GM21390 (cell line): ENCODE measurements at regions not wholly inside any gene's neighbourhood (a gene's known extent, or its start where the extent isn't known, plus 50 kb on each side); places are given as distances from the start of the nearest gene placed in this dataset.

Experiments used
- ATAC-seq: cut with Tn5 transposase; IDR thresholded peaks from one replicate; pipeline ENCODE4 v1.9.1; 2021; ENCODE audit not compliant: unreplicated experiment

DNA sequence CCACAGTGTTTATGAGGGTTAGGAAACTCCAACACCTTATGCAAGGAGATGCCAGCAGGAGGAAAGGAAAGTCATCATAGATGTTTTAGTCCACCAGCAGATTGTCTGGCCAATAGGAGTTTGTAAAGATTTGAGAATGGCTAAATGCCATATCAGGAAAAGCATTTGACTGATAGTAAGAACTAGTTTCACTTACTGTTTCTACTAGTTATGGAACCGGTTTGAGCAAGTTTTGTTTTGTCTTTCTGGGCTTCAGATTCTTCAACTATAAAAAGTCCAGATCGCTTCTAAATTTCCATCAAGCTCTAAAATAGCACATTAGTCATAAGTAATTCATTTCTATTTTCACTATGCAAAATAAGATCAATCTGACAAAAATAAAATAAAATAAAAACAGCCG lies 254.8 kb upstream of the TMCO5A start:
- no peak for ATAC-seq

DNA sequence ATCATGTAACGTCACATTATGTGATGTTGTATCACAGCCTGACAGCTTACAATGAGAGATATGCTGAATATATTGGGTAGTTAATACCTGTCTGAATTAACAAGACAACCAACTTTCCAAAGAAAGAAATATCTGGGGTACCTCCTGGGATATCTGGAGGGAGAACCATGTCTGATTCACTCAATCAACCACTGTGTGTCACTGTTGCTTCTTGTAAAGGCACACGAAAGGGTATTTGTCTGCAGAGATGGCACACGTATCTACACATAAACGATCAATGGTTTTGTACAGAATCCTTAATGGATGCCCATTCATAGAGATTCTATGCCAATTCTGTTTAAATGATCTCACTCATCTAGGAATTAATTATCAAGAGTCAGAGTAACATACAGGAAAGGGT lies 252.1 kb upstream of the TMCO5A start:
- no peak for ATAC-seq

- no peak for ATAC-seq
Observed at GRCh38 chr15:37691911-37692310, 242.5 kb upstream of the TMCO5A start.

- no peak for ATAC-seq
Observed at GRCh38 chr15:37693926-37694325, 240.5 kb upstream of the TMCO5A start.

GRCh38 chr15:37695719-37696118 lies 238.7 kb upstream of the TMCO5A start:
- ATAC-seq: no peak

DNA sequence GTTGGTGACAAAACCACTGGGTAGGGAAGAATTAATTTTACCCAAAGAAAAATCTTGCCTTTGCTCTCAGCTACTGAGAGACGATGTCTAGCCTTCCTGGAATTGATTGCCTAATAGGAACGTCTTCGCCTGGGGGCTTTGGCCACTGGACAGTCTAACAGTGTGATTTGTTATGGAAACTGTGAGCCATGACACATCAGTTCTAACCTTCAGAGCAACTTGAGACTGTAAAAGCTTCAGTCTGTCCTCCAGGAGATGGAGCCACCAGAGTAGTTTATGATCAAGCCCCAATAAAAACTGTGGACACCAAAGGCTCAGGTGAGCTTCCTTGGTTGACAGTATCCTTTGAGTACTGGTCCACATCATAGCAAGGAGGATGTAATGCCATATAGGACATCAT lies 235.8 kb upstream of the TMCO5A start:
- ATAC-seq: no peak

- ATAC-seq: no peak
Observed at GRCh38 chr15:37701230-37701629, 233.2 kb upstream of the TMCO5A start.

GRCh38 chr15:37709669-37710068 lies 224.8 kb upstream of the TMCO5A start:
- ATAC-seq: no peak

DNA sequence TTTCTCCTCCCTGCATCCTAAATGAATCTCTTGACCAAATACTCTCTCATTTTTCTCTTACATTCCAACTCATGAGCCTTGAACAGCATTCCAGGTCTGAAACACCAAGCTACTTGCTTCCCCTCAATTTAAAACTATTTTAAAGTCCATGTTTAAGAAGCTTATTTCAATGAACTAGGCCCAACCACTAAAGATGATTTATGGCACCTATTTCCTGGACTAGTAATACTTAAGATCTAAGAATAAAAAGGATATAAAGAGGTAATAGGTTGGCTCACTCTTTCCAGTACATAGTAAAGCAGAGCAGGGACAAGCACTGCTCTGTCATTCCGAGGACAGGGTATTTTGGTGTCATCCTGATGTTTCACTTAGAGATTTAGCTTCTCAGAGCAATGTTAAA lies 219.3 kb upstream of the TMCO5A start:
- no peak for ATAC-seq

DNA sequence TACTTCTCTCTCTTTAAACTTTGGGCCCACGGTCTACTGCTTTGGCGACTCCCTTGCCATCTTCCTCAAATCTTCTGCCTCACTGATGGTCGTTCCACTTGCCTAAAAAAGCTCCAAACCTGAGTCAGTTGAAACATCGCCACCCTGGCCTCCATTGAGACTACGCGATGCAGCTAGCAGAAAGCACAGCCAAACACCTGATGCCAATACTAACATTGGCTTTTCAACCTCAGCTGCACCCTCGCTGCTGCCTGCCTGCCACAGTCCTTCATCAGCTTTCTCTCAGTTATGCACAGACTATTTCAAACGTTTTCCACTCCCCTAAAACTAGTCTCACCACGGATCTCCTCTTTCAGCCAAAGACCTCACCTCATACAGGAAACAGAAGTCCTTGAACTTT lies 214.2 kb upstream of the TMCO5A start:
- no peak for ATAC-seq

DNA sequence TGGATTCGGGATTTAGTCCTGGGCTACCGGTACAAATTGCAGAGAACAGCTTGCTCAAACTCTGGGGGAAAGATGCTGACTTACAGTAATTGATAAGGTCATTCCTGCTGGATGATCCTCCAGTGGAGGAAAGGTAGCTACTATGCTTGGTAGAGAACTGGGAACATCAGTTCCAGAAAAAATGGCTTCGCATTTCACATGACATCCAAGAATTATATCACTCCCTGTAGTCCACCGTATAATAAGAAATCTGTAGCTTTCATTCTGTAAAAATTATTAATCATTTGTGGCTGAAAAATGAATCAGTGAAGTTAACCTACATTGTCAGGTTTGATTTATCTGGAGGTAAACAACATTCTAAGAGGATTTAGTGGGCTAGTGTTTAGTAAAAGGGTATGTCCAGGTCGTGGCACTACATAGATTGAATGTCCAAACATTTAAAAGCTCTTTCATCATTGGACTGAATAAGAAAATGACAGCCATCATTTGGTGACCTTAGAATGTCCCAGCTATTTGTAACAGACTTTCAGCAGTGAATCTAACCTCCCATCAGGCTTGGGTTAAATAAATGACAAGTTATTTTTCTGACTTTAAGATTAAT lies 203.2 kb upstream of the TMCO5A start:
- no peak for ATAC-seq

GRCh38 chr15:37733628-37734027 lies 200.8 kb upstream of the TMCO5A start:
- no peak for ATAC-seq

GRCh38 chr15:37740623-37741141 lies 193.8 kb upstream of the TMCO5A start:
- ATAC-seq: no peak

GRCh38 chr15:37743826-37744225 lies 190.6 kb upstream of the TMCO5A start:
- ATAC-seq: no peak

GRCh38 chr15:37744521-37744920 lies 189.9 kb upstream of the TMCO5A start:
- ATAC-seq: no peak

GRCh38 chr15:37751401-37751800 lies 183.0 kb upstream of the TMCO5A start:
- ATAC-seq: no peak

GRCh38 chr15:37756407-37756806 lies 178.0 kb upstream of the TMCO5A start:
- ATAC-seq: no peak

DNA sequence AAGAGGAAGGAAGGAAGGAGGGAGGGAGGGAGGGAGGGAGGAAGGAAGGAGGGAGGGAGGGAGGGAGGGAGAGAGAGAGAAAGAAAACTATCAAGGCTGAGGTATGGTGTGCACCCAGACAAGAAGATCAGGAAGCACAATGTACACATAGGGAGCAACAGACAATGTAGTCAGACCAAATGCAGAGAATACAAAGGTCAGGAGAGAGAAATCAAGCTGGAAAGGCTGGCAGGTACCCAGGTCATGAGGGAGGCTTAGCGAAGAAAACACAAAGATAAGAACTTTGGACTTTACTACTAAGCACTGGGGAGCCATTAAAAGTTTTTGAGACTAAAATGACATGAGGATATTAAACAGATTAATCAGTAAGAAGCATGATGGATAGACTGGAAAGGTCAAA lies 176.0 kb upstream of the TMCO5A start:
- no peak for ATAC-seq

- ATAC-seq: peak; percentile 63
Observed at GRCh38 chr15:37764733-37765191, 169.7 kb upstream of the TMCO5A start.

DNA sequence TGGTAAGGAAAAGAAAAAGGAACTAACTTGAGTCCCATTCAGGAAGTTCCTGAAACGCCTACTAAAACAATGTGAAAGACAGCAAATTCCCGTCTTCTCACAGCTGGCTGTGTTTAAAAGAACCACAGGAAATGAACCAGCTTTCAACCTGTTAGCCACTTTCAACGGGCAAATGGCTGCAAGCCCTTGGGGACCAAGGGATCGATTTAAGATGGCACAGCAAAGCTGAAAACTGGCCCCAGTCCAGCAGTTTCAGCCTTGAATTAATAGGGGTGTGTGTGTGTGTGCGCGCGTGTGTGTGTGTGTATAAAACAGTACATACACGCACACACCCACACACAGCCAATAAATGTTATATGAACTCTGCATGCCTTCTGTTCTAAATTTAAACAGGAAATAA lies 168.7 kb upstream of the TMCO5A start:
- no peak for ATAC-seq

DNA sequence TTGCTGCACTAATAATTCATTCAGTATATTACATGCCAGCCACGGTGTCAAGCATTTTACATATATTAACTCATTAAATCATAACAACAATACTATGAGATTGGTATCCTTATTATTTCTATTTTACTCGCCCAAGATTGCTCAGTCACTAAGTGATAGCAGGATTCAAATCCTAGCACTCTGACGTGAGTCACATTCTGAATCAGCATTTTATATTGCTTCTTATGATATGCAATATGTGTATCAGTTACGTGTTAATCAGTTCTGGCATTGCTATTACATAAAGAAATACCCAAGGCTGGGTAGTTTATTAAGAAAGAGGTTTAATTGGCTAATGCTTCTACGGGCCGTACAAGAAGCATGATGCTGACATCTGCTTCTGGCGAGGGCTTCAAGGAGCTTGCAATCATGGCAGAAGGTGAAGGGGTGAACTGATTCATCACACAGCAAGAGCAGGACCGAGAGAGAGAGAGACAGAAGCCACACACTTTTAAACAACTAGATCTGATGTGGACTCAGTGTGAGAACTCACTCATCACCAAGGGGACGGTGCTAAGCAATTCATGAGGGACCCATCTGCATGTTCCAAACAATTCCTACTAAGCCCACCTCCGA lies 166.5 kb upstream of the TMCO5A start:
- no peak for ATAC-seq

DNA sequence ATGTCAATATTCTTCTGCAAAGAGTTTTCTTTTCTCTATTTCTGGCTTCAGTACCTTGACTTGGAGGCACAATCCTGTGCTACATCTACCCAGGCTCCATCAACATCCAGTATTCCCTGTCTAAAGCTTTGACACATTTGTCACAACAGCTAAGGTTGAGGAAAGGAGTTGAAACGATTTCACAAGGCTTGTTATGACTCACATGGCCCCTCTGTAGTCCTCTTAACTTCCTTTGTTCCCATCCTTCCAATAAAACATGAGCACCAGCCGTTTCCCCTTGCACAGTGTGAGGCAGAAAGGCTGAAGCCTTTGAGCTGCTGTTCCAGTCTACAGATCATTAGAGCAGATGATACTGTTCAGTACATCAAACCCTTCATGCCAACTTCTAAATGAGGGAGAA lies 163.0 kb upstream of the TMCO5A start:
- no peak for ATAC-seq
